MCF 10A (cell line): ENCODE measurements at regions not wholly inside any gene's neighbourhood (a gene's known extent, or its start where the extent isn't known, plus 50 kb on each side); places are given as distances from the start of the nearest gene placed in this dataset.

Experiments used
- BruUV-seq: library from RNA; stranded (reverse); fragments of 400-500 nt; replicated peaks from 2 replicates; lab custom pipeline; 2021; lab: Mats Ljungman, UMichigan
- CTCF ChIA-PET: fragments of 300-600 bp; sonication (Branson Sonifier 250); formaldehyde crosslinking; extraction: SDS; loops from one replicate; lab custom pipeline; 2021; ENCODE audit warnings: antibody characterized with exemption, inconsistent platforms; lab: Yijun Ruan, JAX
- POLR2A ChIA-PET: fragments of 300-600, 350-650 bp; sonication (Branson Sonifier 250); formaldehyde crosslinking; extraction: SDS; loops from one replicate; lab custom pipeline; 2020; ENCODE audit warnings: antibody characterized with exemption, inconsistent platforms; lab: Yijun Ruan, JAX
- DNase-seq: peaks from one replicate; pipeline ENCODE4 v3.0.0-alpha.2; 2018; ENCODE audit not compliant: unreplicated experiment
- H3K27ac Mint-ChIP-seq: one replicate; pipeline ENCODE4 v1.8.0; 2022; ENCODE audit warnings: mild to moderate bottlenecking, low read depth, mixed read lengths; ENCODE audit not compliant: unreplicated experiment
- H3K27me3 Mint-ChIP-seq: one replicate; pipeline ENCODE4 v1.8.0; 2022; ENCODE audit warnings: mixed read lengths; ENCODE audit not compliant: insufficient read depth, unreplicated experiment
- H3K36me3 Mint-ChIP-seq: one replicate; pipeline ENCODE4 v1.8.0; 2022; ENCODE audit warnings: mild to moderate bottlenecking, moderate library complexity, mixed read lengths; ENCODE audit not compliant: insufficient read depth, unreplicated experiment
- H3K4me1 Mint-ChIP-seq: one replicate; pipeline ENCODE4 v1.8.0; 2022; ENCODE audit warnings: mixed read lengths; ENCODE audit not compliant: insufficient read depth, unreplicated experiment
- H3K4me3 Mint-ChIP-seq: one replicate; pipeline ENCODE4 v1.8.0; 2022; ENCODE audit warnings: mild to moderate bottlenecking, moderate library complexity, mixed read lengths; ENCODE audit not compliant: unreplicated experiment
- H3K9me3 Mint-ChIP-seq: one replicate; pipeline ENCODE4 v1.8.0; 2022; ENCODE audit warnings: mixed read lengths; ENCODE audit not compliant: unreplicated experiment
- CTCF ChIP-seq: fragments of 200-600 bp; IDR thresholded peaks from one replicate; pipeline ENCODE4 v1.8.0; 2022; ENCODE audit warnings: antibody characterized with exemption, mild to moderate bottlenecking; ENCODE audit not compliant: unreplicated experiment
- intact Hi-C: fragments of 100-400 bp; cut with micrococcal nuclease; formaldehyde crosslinking; loops from 2 replicates; pipeline ENCODE4 v1.14.1; 2022

- DNase-seq: no peak
- Mint-ChIP-seq H3K27me3 (no peaks in the 10 kb centered on the region), H3K4me1 (no peaks in the 10 kb centered on the region), H3K9me3 (no peaks in the 10 kb centered on the region), H3K4me3 (no peak overlapping the region), H3K36me3 (no peaks in the 10 kb centered on the region), H3K27ac (no peak overlapping the region)
- no peak for TF ChIP-seq CTCF
- no TSS peak for BruUV-seq
- ChIA-PET POLR2A (no interaction called here), CTCF (no interaction called here)
- intact Hi-C loops: no loop called here
Observed at GRCh38 chr17:63124536-63124935, 158.5 kb downstream of the TANC2 start.

- CTCF ChIA-PET: no interaction called here
- DNase-seq: no peak
- H3K4me3 Mint-ChIP-seq: no peak overlapping the region
- TF ChIP-seq CTCF: no peak
- BruUV-seq: no TSS peak
- no peaks in the 10 kb centered on the region for H3K27me3 Mint-ChIP-seq
- no peaks in the 10 kb centered on the region for H3K36me3 Mint-ChIP-seq
- POLR2A ChIA-PET: no interaction called here
- no peak overlapping the region for H3K27ac Mint-ChIP-seq
- no peaks in the 10 kb centered on the region for H3K9me3 Mint-ChIP-seq
- H3K4me1 Mint-ChIP-seq: no peaks in the 10 kb centered on the region
- intact Hi-C loops: no loop called here
Observed at GRCh38 chr17:63124958-63125357, 158.9 kb downstream of the TANC2 start.

GRCh38 chr17:63125987-63126386, 160.0 kb downstream of the TANC2 start:
- Mint-ChIP-seq H3K27ac (no peak overlapping the region), H3K4me1 (no peaks in the 10 kb centered on the region)
- BruUV-seq: no TSS peak

GRCh38 chr17:63126607-63127006, 160.6 kb downstream of the TANC2 start:
- intact Hi-C loops: no loop called here
- H3K9me3 Mint-ChIP-seq: no peaks in the 10 kb centered on the region
- DNase-seq: peak; percentile 6
- POLR2A ChIA-PET: interaction anchor here (1.7 to 3.3 kb wide), 2 partner anchors 12 to 25 kb away, joined by 3 to 10 read pairs; no protein-coding TSS in a partner anchor
- no TSS peak for BruUV-seq
- no peaks in the 10 kb centered on the region for H3K27me3 Mint-ChIP-seq
- TF ChIP-seq CTCF: no peak
- H3K27ac Mint-ChIP-seq: no peak overlapping the region
- H3K4me3 Mint-ChIP-seq: no peak overlapping the region
- CTCF ChIA-PET: interaction anchor here (0.9 kb wide), 1 partner anchor 11 kb away, joined by 4 read pairs; no protein-coding TSS in a partner anchor
- H3K4me1 Mint-ChIP-seq: no peaks in the 10 kb centered on the region
- H3K36me3 Mint-ChIP-seq: no peaks in the 10 kb centered on the region

More at GRCh38 chr17:63125987-63126386, 160.0 kb downstream of the TANC2 start:
- Mint-ChIP-seq H3K4me3 (no peak overlapping the region), H3K36me3 (no peaks in the 10 kb centered on the region), H3K9me3 (no peaks in the 10 kb centered on the region), H3K27me3 (no peaks in the 10 kb centered on the region)
- ChIA-PET POLR2A (interaction anchor here (0.7 kb wide), 1 partner anchor 18 kb away, joined by 3 read pairs; no protein-coding TSS in a partner anchor), CTCF (no interaction called here)
- no peak for TF ChIP-seq CTCF
- no peak for DNase-seq
- intact Hi-C loops: no loop called here
